ENCODE measurements at regions not wholly inside any gene's neighbourhood (a gene's known extent, or its start where the extent isn't known, plus 50 kb on each side); places are given as distances from the start of the nearest gene placed in this dataset.

GRCh38 chr22:49480331-49480730 is 347.3 kb downstream of the BRD1 start:
- no peak for TF ChIP-seq CREB5 (CRISPR knock-in tag; IDR thresholded peaks at IDR 0.05; ENCODE audit: low read depth)
- TF ChIP-seq BACH2 (CRISPR knock-in tag; IDR thresholded peaks at IDR 0.05; ENCODE audit: borderline replicate concordance): no peak
- TF ChIP-seq TSHZ2 (CRISPR knock-in tag; IDR thresholded peaks at IDR 0.05): no peak
- TF ChIP-seq ARNTL (CRISPR knock-in tag; IDR thresholded peaks at IDR 0.05; ENCODE audit: borderline replicate concordance, low read depth): no peak
- TF ChIP-seq PATZ1 (CRISPR knock-in tag; IDR thresholded peaks at IDR 0.05; ENCODE audit: borderline replicate concordance): no peak
- no peak for TF ChIP-seq PPARA (CRISPR knock-in tag; IDR thresholded peaks at IDR 0.05; ENCODE audit: borderline replicate concordance)
- TF ChIP-seq TCF4 (CRISPR knock-in tag; IDR thresholded peaks at IDR 0.05; ENCODE audit: borderline replicate concordance): no peak
- no peak for TF ChIP-seq ZFP30 (CRISPR knock-in tag; IDR thresholded peaks at IDR 0.05)
- TF ChIP-seq ZNF565 (CRISPR knock-in tag; conservative IDR thresholded peaks at IDR 0.05; ENCODE audit: low read depth): no peak
- no peak for TF ChIP-seq ZNF8 (CRISPR knock-in tag; IDR thresholded peaks at IDR 0.05)
- no peak for TF ChIP-seq POU6F1 (CRISPR knock-in tag; IDR thresholded peaks at IDR 0.05; ENCODE audit: borderline replicate concordance, low read depth)

All from SK-N-SH treated with all-trans-retinoic acid at 6 μM for 48 hours (cell line).